ENCODE measurements at regions not wholly inside any gene's neighbourhood (a gene's known extent, or its start where the extent isn't known, plus 50 kb on each side); places are given as distances from the start of the nearest gene placed in this dataset.

DNA sequence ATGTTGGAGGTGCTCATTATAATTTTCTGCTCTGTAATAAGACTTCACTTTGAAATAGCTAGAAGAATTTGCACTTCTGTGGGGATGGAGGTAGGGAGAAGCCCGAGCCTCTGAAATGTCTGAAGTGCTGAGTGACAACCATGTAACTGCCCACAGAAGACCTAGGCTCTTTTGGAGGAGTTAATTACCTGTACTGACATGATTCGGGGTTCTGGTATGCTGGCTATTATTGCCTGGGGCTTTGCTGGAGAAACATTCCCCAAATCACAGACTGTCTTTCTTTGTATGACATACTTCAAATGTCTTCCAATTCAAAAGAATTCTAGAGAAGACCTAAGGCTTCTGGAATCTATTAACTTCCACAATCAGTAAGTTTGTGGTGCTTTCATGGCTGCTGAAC is 211.2 kb upstream of the POF1B start:
- TF ChIP-seq, protein P1, sequence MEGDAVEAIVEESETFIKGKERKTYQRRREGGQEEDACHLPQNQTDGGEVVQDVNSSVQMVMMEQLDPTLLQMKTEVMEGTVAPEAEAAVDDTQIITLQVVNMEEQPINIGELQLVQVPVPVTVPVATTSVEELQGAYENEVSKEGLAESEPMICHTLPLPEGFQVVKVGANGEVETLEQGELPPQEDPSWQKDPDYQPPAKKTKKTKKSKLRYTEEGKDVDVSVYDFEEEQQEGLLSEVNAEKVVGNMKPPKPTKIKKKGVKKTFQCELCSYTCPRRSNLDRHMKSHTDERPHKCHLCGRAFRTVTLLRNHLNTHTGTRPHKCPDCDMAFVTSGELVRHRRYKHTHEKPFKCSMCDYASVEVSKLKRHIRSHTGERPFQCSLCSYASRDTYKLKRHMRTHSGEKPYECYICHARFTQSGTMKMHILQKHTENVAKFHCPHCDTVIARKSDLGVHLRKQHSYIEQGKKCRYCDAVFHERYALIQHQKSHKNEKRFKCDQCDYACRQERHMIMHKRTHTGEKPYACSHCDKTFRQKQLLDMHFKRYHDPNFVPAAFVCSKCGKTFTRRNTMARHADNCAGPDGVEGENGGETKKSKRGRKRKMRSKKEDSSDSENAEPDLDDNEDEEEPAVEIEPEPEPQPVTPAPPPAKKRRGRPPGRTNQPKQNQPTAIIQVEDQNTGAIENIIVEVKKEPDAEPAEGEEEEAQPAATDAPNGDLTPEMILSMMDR (IDR thresholded peaks at IDR 0.05), result no peak
- TF ChIP-seq POLR2A (IDR thresholded peaks at IDR 0.05), result no peak

Measured in prostate gland (tissue), 2 donors.